A549 (cell line): ENCODE measurements at regions not wholly inside any gene's neighbourhood (a gene's known extent, or its start where the extent isn't known, plus 50 kb on each side); places are given as distances from the start of the nearest gene placed in this dataset.

Experiments used
- ATAC-seq, 2 experiments: fragments of 200-7000 bp in 1 of 2; fragments of >200 bp in 1 of 2; cut with Nextera tagmentation in 1 of 2; cut with Tn5 transposase in 1 of 2; 3 replicates each; pipeline versions ENCODE4 v1.8.0 to v1.9.1; 2018 to 2020; ENCODE audit warnings: mild to moderate bottlenecking in 1 of 2, moderate library complexity in 1 of 2
- CTCF ChIA-PET: fragments of 300-600 bp; sonication (Branson Sonifier 250); formaldehyde crosslinking; extraction: SDS; loops from one replicate; lab custom pipeline; 2021; ENCODE audit warnings: antibody characterized with exemption, inconsistent platforms; lab: Yijun Ruan, JAX
- POLR2A ChIA-PET: fragments of 350-600 bp; formaldehyde crosslinking; extraction: SDS; loops from one replicate; lab custom pipeline; 2021; ENCODE audit warnings: antibody characterized with exemption, inconsistent platforms; lab: Yijun Ruan, JAX
- DNase-seq, 2 experiments: peaks; one replicate each; pipeline versions ENCODE4 v3.0.0 to v3.0.0-alpha.2; 2011 to 2016; ENCODE audit warnings: low read depth in 1 of 2, low spot score in 1 of 2
- FAIRE-seq: peaks from 2 replicates; lab custom pipeline; 2011; peaks lifted over from hg19 to GRCh38; lab: Jason Lieb, UNC
- H3K27ac ChIP-seq, 2 experiments: fragments of >200 bp; sonication (Bioruptor Twin); formaldehyde crosslinking; 3 replicates each; pipeline ENCODE4 v1.5.1; 2016 to 2017
- H3K4me1 ChIP-seq: fragments of >200 bp; sonication (Bioruptor Twin); formaldehyde crosslinking; 3 replicates; pipeline ENCODE4 v1.6.1; 2016
- H3K4me2 ChIP-seq: fragments of >200 bp; sonication (Bioruptor Twin); formaldehyde crosslinking; 3 replicates; pipeline ENCODE4 v1.6.1; 2016
- H3K4me3 ChIP-seq: fragments of >200 bp; sonication (Bioruptor Twin); formaldehyde crosslinking; 3 replicates; pipeline ENCODE4 v1.5.1; 2016
- H3K9me3 ChIP-seq: fragments of >200 bp; sonication (Bioruptor Twin); formaldehyde crosslinking; 3 replicates; pipeline ENCODE4 v1.6.1; 2016
- CBX2 ChIP-seq: fragments of 200-600 bp; sonication (generic); IDR thresholded peaks from 2 replicates; pipeline ENCODE4 v1.6.1; 2016; ENCODE audit warnings: low read depth, mild to moderate bottlenecking, borderline replicate concordance
- CEBPB ChIP-seq, 2 experiments: fragments of >200 bp in 1 of 2; sonication (Bioruptor Twin) in 1 of 2; formaldehyde crosslinking in 1 of 2; IDR thresholded peaks; 2 replicates each; pipeline ENCODE4 v1.6.1; 2012 to 2016
- CHD2 ChIP-seq: fragments of 150-350 bp; IDR thresholded peaks from 2 replicates; pipeline ENCODE4 v1.6.1; 2014; ENCODE audit warnings: low read length; ENCODE audit not compliant: partially characterized antibody
- EHF ChIP-seq: fragments of 250-450 bp; sonication (Bioruptor Pico); IDR thresholded peaks from 2 replicates; pipeline ENCODE4 v1.5.0; 2020; ENCODE audit warnings: mild to moderate bottlenecking
- EHMT2 ChIP-seq: fragments of 200-600 bp; sonication (generic); IDR thresholded peaks from 2 replicates; pipeline ENCODE4 v1.6.1; 2016; ENCODE audit warnings: antibody characterized with exemption, low read depth, mild to moderate bottlenecking, moderate library complexity
- FOSB ChIP-seq: fragments of 250-450 bp; sonication (Bioruptor Pico); IDR thresholded peaks from 2 replicates; pipeline ENCODE4 v1.5.0; 2020; ENCODE audit warnings: mild to moderate bottlenecking, moderate library complexity
- HEYL ChIP-seq: fragments of 250-450 bp; sonication (Bioruptor Pico); IDR thresholded peaks from 2 replicates; pipeline ENCODE4 v1.8.0; 2021; ENCODE audit warnings: mild to moderate bottlenecking, moderate library complexity
- HOXB13 ChIP-seq: fragments of 250-450 bp; sonication (Bioruptor Pico); IDR thresholded peaks from 2 replicates; pipeline ENCODE4 v1.5.0; 2020; ENCODE audit warnings: low read depth, mild to moderate bottlenecking, moderate library complexity
- JUNB ChIP-seq: fragments of >200 bp; sonication (Bioruptor Twin); formaldehyde crosslinking; IDR thresholded peaks from 2 replicates; pipeline ENCODE4 v1.6.1; 2016
- NFE2L2 ChIP-seq: fragments of 150-350 bp; conservative IDR thresholded peaks from 2 replicates; pipeline ENCODE4 v1.6.1; 2014; ENCODE audit warnings: low read length
- NPAS2 ChIP-seq: fragments of 250-450 bp; sonication (Bioruptor Pico); IDR thresholded peaks from 2 replicates; pipeline ENCODE4 v1.8.0; 2022; ENCODE audit warnings: mild to moderate bottlenecking, moderate library complexity, borderline replicate concordance
- NR3C1 ChIP-seq: fragments of >200 bp; sonication (Bioruptor Twin); formaldehyde crosslinking; IDR thresholded peaks from 3 replicates; pipeline ENCODE4 v1.6.1; 2017
- POLR2A ChIP-seq: IDR thresholded peaks from 2 replicates; pipeline ENCODE4 v1.6.1; 2012; ENCODE audit warnings: mild to moderate bottlenecking, low read length
- RARB ChIP-seq: fragments of 250-450 bp; sonication (Bioruptor Pico); IDR thresholded peaks from 2 replicates; pipeline ENCODE4 v1.8.0; 2021; ENCODE audit warnings: mild to moderate bottlenecking, moderate library complexity
- RCOR1 ChIP-seq: fragments of 150-350 bp; IDR thresholded peaks from 2 replicates; pipeline ENCODE4 v1.6.1; 2014; ENCODE audit warnings: antibody characterized with exemption, low read length, low read depth
- RFX5 ChIP-seq: fragments of 450-650 bp; IDR thresholded peaks from 2 replicates; pipeline ENCODE4 v1.7.1; 2014; ENCODE audit warnings: antibody characterized with exemption, mild to moderate bottlenecking, moderate library complexity
- SREBF2 ChIP-seq: fragments of 450-650 bp; IDR thresholded peaks from 2 replicates; pipeline ENCODE4 v1.6.1; 2014; ENCODE audit warnings: mild to moderate bottlenecking, moderate library complexity
- TP53 ChIP-seq: fragments of 250-450 bp; sonication (Bioruptor Pico); IDR thresholded peaks from 2 replicates; pipeline ENCODE4 v1.5.0; 2021; ENCODE audit warnings: mild to moderate bottlenecking, moderate library complexity
- ZNF302 ChIP-seq: fragments of 250-450 bp; sonication (Bioruptor Pico); IDR thresholded peaks from 2 replicates; pipeline ENCODE4 v1.9.0; 2021; ENCODE audit warnings: inconsistent platforms, mild to moderate bottlenecking, moderate library complexity
- WGBS: methylation state at CpG from one replicate; pipeline ENCODE4 v1.1.6; 2017; ENCODE audit errors: missing lambda C conversion rate; 5-methylcytosine and 5-hydroxymethylcytosine counted together
- TF ChIP-seq, protein P1 (sequence below): fragments of >200 bp; sonication (Bioruptor Twin); formaldehyde crosslinking; IDR thresholded peaks from 2 replicates; pipeline ENCODE4 v1.6.1; 2016
- TF ChIP-seq, protein P2 (sequence below): fragments of >200 bp; sonication (Bioruptor Twin); formaldehyde crosslinking; IDR thresholded peaks from 3 replicates; pipeline ENCODE4 v1.5.1; 2016
- TF ChIP-seq, protein P3 (sequence below): fragments of 250-450 bp; sonication (Bioruptor Pico); IDR thresholded peaks from 2 replicates; pipeline ENCODE4 v1.5.0; 2021; ENCODE audit warnings: mild to moderate bottlenecking, moderate library complexity, borderline replicate concordance
- TF ChIP-seq, protein P4 (sequence below): fragments of >200 bp; sonication (Bioruptor Twin); formaldehyde crosslinking; IDR thresholded peaks from 3 replicates; pipeline ENCODE4 v1.6.1; 2016

DNA sequence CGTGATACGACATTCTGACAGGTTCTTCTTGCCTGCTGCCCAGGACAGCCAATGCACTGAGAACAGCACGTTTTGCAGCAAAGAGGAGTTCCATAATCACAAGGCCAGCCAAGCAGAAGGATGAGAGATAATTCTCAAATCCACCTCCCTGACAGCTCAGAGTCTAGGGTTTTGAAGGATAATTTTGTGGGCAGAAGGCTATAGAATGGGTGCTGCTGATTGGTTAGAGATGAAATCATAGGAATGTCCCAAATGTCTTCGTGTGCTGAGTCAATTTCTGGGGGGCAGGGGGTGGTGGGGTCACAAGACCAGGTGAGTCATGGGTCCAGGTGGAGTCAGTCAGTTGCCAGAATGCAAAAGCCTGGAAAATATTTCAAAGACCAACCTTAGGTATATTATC is 175.5 kb upstream of the SLC30A5 start:
- ChIA-PET CTCF (interaction anchor here (1.0 kb wide), 1 partner anchor 44 kb away, joined by 3 read pairs; no protein-coding TSS in a partner anchor), POLR2A (no interaction called here)
- no peak for TF ChIP-seq NR3C1
- no peak for TF ChIP-seq CEBPB (IDR thresholded peaks at IDR 0.05)
- no peak for TF ChIP-seq CBX2
- no peak for TF ChIP-seq RFX5
- H3K4me2 ChIP-seq = no peak overlapping the region
- H3K9me3 ChIP-seq = peaks cover 7% of the 10 kb centered on the region; the same call in 2 of the 3 replicates
- H3K4me3 ChIP-seq = no peak overlapping the region
- H3K4me1 ChIP-seq = no peaks in the 10 kb centered on the region
- FAIRE-seq = no peak
- 34% methylated on average over 4 of the region's 4 CpGs for WGBS
- no peak for ATAC-seq
- no peak overlapping the region for H3K27ac ChIP-seq
- DNase-seq = no peak

- Histone ChIP-seq H3K4me3 (no peak overlapping the region), H3K27ac (no peak overlapping the region), H3K9me3 (peaks cover 7% of the 10 kb centered on the region; the same call in 2 of the 3 replicates), H3K4me1 (0 out of 3 replicates have a peak, but pooled peaks cover 4% of the 10 kb centered on the region), H3K4me2 (no peak overlapping the region)
- ChIA-PET CTCF (interaction anchor here (0.6 to 1.0 kb wide), 2 partner anchors 8 to 43 kb away, joined by 3 to 6 read pairs; no protein-coding TSS in a partner anchor), POLR2A (no interaction called here)
- DNase-seq = no peak
- WGBS = 42% methylated on average over 3 of the region's 3 CpGs
- FAIRE-seq = no peak
- TF ChIP-seq, protein P1, sequence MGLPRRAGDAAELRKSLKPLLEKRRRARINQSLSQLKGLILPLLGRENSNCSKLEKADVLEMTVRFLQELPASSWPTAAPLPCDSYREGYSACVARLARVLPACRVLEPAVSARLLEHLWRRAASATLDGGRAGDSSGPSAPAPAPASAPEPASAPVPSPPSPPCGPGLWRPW = no peak
- no peak for TF ChIP-seq NR3C1
- ATAC-seq = no peak
Measured at GRCh38 chr5:68919988-68920490, 173.8 kb upstream of the SLC30A5 start.

DNA sequence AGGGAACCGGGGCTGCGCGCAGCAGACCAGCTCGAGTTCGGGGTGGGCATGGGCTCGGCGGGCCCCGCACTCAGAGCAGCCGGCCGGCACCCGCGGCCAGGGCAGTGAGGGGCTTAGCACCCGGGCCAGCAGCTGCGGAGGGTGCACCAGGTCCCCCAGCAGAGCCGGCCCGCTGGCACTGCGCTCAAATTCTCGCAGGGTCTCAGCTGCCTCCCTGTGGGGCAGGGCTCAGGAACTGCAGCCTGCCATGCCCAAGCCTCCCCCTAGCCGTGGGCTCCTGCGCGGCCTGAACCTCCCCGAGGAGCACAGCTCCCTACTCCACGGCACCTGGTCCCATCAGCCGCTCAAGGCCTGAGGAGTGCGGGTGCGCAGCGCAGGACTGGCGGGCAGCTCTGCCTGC is 172.9 kb upstream of the SLC30A5 start:
- TF ChIP-seq RCOR1 = no peak
- TF ChIP-seq CHD2 = no peak
- no peak for TF ChIP-seq JUNB
- TF ChIP-seq, protein P2, sequence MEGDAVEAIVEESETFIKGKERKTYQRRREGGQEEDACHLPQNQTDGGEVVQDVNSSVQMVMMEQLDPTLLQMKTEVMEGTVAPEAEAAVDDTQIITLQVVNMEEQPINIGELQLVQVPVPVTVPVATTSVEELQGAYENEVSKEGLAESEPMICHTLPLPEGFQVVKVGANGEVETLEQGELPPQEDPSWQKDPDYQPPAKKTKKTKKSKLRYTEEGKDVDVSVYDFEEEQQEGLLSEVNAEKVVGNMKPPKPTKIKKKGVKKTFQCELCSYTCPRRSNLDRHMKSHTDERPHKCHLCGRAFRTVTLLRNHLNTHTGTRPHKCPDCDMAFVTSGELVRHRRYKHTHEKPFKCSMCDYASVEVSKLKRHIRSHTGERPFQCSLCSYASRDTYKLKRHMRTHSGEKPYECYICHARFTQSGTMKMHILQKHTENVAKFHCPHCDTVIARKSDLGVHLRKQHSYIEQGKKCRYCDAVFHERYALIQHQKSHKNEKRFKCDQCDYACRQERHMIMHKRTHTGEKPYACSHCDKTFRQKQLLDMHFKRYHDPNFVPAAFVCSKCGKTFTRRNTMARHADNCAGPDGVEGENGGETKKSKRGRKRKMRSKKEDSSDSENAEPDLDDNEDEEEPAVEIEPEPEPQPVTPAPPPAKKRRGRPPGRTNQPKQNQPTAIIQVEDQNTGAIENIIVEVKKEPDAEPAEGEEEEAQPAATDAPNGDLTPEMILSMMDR = no peak
- TF ChIP-seq RARB = no peak
- TF ChIP-seq, all 56 proteins: peak for 0
- no peak overlapping the region for H3K27ac ChIP-seq
- no peak overlapping the region for H3K4me2 ChIP-seq
- no peak for FAIRE-seq
- POLR2A ChIA-PET = interaction anchor here (1.0 kb wide), 1 partner anchor 9 kb away, joined by 3 read pairs; no protein-coding TSS in a partner anchor
- no peak overlapping the region for H3K4me3 ChIP-seq
- peaks cover 7% of the 10 kb centered on the region; the same call in 2 of the 3 replicates for H3K9me3 ChIP-seq
- DNase-seq = no peak
- CTCF ChIA-PET = interaction anchor here (1.0 kb wide), 1 partner anchor 9 kb away, joined by 3 read pairs; no protein-coding TSS in a partner anchor
- WGBS = 41% methylated on average over 10 of the region's 28 CpGs
- ATAC-seq = no peak
- H3K4me1 ChIP-seq = 0 out of 3 replicates have a peak, but pooled peaks cover 4% of the 10 kb centered on the region

- ChIA-PET POLR2A (no interaction called here), CTCF (no interaction called here)
- no peak overlapping the region for H3K27ac ChIP-seq
- ATAC-seq (no peak), DNase-seq (no peak), FAIRE-seq (no peak)
- H3K4me3 ChIP-seq = no peak overlapping the region
- H3K4me1 ChIP-seq = 0 out of 3 replicates have a peak, but pooled peaks cover 4% of the 10 kb centered on the region
- TF ChIP-seq, protein P3, sequence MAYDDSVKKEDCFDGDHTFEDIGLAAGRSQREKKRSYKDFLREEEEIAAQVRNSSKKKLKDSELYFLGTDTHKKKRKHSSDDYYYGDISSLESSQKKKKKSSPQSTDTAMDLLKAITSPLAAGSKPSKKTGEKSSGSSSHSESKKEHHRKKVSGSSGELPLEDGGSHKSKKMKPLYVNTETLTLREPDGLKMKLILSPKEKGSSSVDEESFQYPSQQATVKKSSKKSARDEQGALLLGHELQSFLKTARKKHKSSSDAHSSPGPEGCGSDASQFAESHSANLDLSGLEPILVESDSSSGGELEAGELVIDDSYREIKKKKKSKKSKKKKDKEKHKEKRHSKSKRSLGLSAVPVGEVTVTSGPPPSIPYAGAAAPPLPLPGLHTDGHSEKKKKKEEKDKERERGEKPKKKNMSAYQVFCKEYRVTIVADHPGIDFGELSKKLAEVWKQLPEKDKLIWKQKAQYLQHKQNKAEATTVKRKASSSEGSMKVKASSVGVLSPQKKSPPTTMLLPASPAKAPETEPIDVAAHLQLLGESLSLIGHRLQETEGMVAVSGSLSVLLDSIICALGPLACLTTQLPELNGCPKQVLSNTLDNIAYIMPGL = no peak
- TF ChIP-seq NFE2L2 = no peak
- TF ChIP-seq, protein P4, sequence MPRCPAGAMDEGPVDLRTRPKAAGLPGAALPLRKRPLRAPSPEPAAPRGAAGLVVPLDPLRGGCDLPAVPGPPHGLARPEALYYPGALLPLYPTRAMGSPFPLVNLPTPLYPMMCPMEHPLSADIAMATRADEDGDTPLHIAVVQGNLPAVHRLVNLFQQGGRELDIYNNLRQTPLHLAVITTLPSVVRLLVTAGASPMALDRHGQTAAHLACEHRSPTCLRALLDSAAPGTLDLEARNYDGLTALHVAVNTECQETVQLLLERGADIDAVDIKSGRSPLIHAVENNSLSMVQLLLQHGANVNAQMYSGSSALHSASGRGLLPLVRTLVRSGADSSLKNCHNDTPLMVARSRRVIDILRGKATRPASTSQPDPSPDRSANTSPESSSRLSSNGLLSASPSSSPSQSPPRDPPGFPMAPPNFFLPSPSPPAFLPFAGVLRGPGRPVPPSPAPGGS = no peak
- no peak for TF ChIP-seq HEYL
- TF ChIP-seq POLR2A = no peak
- TF ChIP-seq JUNB = no peak
- TF ChIP-seq ZNF302 (CRISPR knock-in tag) = no peak
- no peak for TF ChIP-seq EHMT2
- TF ChIP-seq FOSB (CRISPR knock-in tag) = no peak
- no peak for TF ChIP-seq HOXB13 (CRISPR knock-in tag)
- TF ChIP-seq EHF (CRISPR knock-in tag) = no peak
- TF ChIP-seq TP53 = no peak
- TF ChIP-seq NPAS2 (CRISPR knock-in tag) = no peak
- TF ChIP-seq CEBPB (IDR thresholded peaks at IDR 0.05) = no peak
- no peak for TF ChIP-seq CBX2
- no peak for TF ChIP-seq RARB
- no peak for TF ChIP-seq RCOR1
- TF ChIP-seq SREBF2 = no peak
- H3K4me2 ChIP-seq = no peak overlapping the region
- H3K9me3 ChIP-seq = peaks cover 7% of the 10 kb centered on the region; the same call in 2 of the 3 replicates
- 19% methylated on average over 3 of the region's 3 CpGs for WGBS
Measured at GRCh38 chr5:68922172-68922987, 171.4 kb upstream of the SLC30A5 start.
